ENCODE measurements at regions not wholly inside any gene's neighbourhood (a gene's known extent, or its start where the extent isn't known, plus 50 kb on each side); places are given as distances from the start of the nearest gene placed in this dataset.

DNA sequence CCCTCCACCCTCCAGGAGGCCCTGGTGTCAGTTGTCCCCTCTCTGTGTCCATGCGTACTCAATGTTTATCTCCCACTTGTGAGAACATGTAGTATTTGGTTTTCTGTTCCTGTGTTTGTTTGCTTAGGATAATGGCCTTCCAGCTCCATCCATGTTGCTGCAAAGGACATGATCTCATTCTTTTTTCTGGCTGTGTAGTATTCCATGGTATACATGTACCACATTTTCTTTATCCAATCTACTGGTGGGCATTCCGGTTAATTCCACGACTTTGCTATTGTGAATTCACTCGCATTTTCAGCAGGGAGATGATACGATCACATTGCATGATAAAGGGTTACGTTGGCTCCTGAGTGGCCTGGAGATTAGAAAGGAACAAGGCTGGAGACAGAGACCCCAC is 286.2 kb downstream of the FOXL1 start:
- no peak for TF ChIP-seq EZH2phosphoT487 (IDR thresholded peaks at IDR 0.05; ENCODE audit: low read depth)
- TF ChIP-seq, protein P1, sequence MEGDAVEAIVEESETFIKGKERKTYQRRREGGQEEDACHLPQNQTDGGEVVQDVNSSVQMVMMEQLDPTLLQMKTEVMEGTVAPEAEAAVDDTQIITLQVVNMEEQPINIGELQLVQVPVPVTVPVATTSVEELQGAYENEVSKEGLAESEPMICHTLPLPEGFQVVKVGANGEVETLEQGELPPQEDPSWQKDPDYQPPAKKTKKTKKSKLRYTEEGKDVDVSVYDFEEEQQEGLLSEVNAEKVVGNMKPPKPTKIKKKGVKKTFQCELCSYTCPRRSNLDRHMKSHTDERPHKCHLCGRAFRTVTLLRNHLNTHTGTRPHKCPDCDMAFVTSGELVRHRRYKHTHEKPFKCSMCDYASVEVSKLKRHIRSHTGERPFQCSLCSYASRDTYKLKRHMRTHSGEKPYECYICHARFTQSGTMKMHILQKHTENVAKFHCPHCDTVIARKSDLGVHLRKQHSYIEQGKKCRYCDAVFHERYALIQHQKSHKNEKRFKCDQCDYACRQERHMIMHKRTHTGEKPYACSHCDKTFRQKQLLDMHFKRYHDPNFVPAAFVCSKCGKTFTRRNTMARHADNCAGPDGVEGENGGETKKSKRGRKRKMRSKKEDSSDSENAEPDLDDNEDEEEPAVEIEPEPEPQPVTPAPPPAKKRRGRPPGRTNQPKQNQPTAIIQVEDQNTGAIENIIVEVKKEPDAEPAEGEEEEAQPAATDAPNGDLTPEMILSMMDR (IDR thresholded peaks at IDR 0.05; ENCODE audit: low read depth, low read length): no peak
- Histone ChIP-seq H2AFZ (ENCODE audit: low read depth, low read length) (no peak overlapping the region), H4K20me1 (ENCODE audit: insufficient read depth, low read length) (no peaks in the 10 kb centered on the region), H3K27me3 (ENCODE audit: low read depth, low read length) (no peaks in the 10 kb centered on the region), H3K4me1 (ENCODE audit: low read length) (no peaks in the 10 kb centered on the region), H3K27ac (ENCODE audit: low read length) (no peak overlapping the region), H3K9ac (ENCODE audit: low read length) (no peak overlapping the region), H3K36me3 (replicated peaks; ENCODE audit: low read depth, low read length) (no peaks in the 10 kb centered on the region), H3K4me3 (ENCODE audit: low read length) (no peak overlapping the region), H3K4me2 (ENCODE audit: low read length) (no peak overlapping the region), H3K79me2 (ENCODE audit: low read length) (no peaks in the 10 kb centered on the region), H3K9me3 (ENCODE audit: insufficient read depth, low read length) (no peaks in the 10 kb centered on the region)

DNA sequence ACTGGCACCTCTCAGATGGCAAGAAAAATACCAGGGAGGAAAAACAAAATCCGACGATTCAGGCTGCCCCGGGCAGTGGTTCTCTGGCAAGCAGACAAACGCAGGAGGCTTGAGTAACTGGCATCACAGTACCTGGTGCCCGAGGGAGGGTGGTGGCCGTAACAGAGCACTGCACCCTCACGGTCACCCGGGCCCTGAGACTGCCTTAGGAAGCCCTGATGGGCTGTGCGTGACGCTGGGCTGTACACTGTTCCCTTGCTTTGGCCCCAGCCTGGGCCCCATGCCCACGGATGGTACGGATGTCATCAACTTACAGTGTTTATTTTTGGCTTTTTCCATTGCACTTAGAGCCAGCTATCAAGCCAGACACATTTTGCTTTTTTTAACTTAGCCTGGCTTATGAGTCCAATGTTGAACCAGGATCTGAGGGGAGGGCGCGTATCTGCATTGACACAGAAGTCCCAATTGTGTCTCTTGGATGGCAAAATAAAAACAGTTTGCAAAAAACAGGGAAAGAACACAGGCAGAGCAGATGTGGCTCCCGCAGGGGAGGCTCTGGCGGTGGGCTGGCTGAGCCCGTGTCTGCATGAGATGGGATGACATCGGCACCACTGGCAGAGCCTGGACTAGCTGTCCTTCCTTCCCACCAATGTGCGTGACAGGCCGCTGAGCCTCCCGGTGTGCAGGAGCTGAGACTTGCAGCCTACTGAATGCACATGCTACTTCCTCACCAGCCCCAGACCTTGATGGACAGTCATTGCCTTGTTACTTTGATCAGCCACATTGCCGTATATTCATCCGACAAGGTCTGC is 287.7 kb downstream of the FOXL1 start:
- H3K27ac ChIP-seq (ENCODE audit: low read length): no peak overlapping the region
- no peaks in the 10 kb centered on the region for H3K36me3 ChIP-seq (replicated peaks; ENCODE audit: low read depth, low read length)
- no peak overlapping the region for H2AFZ ChIP-seq (ENCODE audit: low read depth, low read length)
- H3K4me3 ChIP-seq (ENCODE audit: low read length): no peak overlapping the region
- no peaks in the 10 kb centered on the region for H4K20me1 ChIP-seq (ENCODE audit: insufficient read depth, low read length)
- H3K9ac ChIP-seq (ENCODE audit: low read length): no peak overlapping the region
- no peaks in the 10 kb centered on the region for H3K79me2 ChIP-seq (ENCODE audit: low read length)
- no peaks in the 10 kb centered on the region for H3K27me3 ChIP-seq (ENCODE audit: low read depth, low read length)
- no peaks in the 10 kb centered on the region for H3K9me3 ChIP-seq (ENCODE audit: insufficient read depth, low read length)
- TF ChIP-seq EZH2phosphoT487 (IDR thresholded peaks at IDR 0.05; ENCODE audit: low read depth): no peak
- TF ChIP-seq, protein P1 (IDR thresholded peaks at IDR 0.05; ENCODE audit: low read depth, low read length): no peak
- no peak overlapping the region for H3K4me2 ChIP-seq (ENCODE audit: low read length)
- no peaks in the 10 kb centered on the region for H3K4me1 ChIP-seq (ENCODE audit: low read length)

DNA sequence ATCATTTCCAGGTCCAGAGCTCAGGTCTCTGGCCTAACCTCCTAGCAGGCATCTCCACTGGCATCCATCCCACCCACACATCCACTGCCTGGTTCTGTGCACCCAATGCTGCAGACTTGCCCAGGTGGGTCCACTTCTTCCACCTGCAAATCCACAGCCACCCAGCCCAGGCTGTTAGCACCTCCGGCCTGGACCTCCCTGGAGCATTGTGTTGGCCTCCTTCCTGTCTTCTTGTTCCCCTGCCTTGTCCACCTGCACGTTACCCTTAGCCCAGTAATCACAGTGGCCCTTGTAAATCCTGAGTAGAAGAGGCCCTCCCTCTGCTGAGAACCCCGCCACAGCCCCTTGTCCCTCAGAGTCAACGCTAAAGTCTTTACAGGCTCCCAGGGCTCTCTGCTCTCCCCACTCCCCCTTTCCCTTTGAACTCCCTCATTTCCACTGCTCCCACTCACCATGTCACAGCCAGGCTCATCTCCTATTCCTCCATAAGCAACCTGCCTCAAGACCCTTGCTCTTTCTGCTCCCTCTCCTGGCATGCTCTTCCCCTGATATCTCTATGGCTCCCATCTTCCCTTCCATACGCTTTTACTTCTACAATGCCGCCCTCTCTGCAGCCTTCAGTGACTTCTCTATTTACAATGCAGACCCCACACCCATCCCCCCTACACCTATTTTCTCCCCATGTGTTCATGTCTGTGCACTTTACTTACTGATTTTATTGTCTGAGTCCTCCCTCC is 288.8 kb downstream of the FOXL1 start:
- Histone ChIP-seq H3K4me1 (ENCODE audit: low read length) (no peaks in the 10 kb centered on the region), H3K79me2 (ENCODE audit: low read length) (no peaks in the 10 kb centered on the region), H3K27ac (ENCODE audit: low read length) (no peak overlapping the region), H3K27me3 (ENCODE audit: low read depth, low read length) (no peaks in the 10 kb centered on the region), H3K9me3 (ENCODE audit: insufficient read depth, low read length) (no peaks in the 10 kb centered on the region), H2AFZ (ENCODE audit: low read depth, low read length) (no peak overlapping the region), H4K20me1 (ENCODE audit: insufficient read depth, low read length) (no peaks in the 10 kb centered on the region), H3K9ac (ENCODE audit: low read length) (no peak overlapping the region), H3K36me3 (replicated peaks; ENCODE audit: low read depth, low read length) (no peaks in the 10 kb centered on the region), H3K4me2 (ENCODE audit: low read length) (no peak overlapping the region), H3K4me3 (ENCODE audit: low read length) (no peak overlapping the region)
- TF ChIP-seq, protein P1 (IDR thresholded peaks at IDR 0.05; ENCODE audit: low read depth, low read length): no peak
- TF ChIP-seq EZH2phosphoT487 (IDR thresholded peaks at IDR 0.05; ENCODE audit: low read depth): no peak

DNA sequence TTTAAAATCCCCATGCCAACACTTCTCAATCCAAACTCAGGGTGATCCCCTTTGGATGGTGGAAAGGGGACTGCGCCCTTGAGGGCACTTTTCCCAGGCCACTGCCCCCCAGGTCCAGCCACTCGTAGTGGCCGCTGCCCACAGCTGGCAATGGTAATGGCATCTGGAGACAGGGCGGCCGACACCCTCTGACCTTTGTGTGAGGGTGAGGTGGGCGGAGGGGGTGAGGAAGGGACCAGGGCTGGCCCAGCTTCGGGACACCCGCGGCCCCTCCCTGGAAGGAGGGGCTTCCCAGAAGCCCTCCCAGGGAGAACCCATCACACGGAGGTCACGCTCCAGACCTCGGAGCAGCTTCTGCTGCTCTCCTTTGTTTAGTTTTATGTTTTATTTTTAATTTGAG is 289.7 kb downstream of the FOXL1 start:
- Histone ChIP-seq H3K27ac (ENCODE audit: low read length) (no peak overlapping the region), H2AFZ (ENCODE audit: low read depth, low read length) (no peak overlapping the region), H3K27me3 (ENCODE audit: low read depth, low read length) (no peaks in the 10 kb centered on the region), H3K9me3 (ENCODE audit: insufficient read depth, low read length) (no peaks in the 10 kb centered on the region), H3K4me1 (ENCODE audit: low read length) (no peaks in the 10 kb centered on the region), H3K9ac (ENCODE audit: low read length) (no peak overlapping the region), H3K4me3 (ENCODE audit: low read length) (no peak overlapping the region), H4K20me1 (ENCODE audit: insufficient read depth, low read length) (no peaks in the 10 kb centered on the region), H3K79me2 (ENCODE audit: low read length) (no peaks in the 10 kb centered on the region), H3K4me2 (ENCODE audit: low read length) (no peak overlapping the region), H3K36me3 (replicated peaks; ENCODE audit: low read depth, low read length) (no peaks in the 10 kb centered on the region)
- TF ChIP-seq, protein P1 (IDR thresholded peaks at IDR 0.05; ENCODE audit: low read depth, low read length): no peak
- no peak for TF ChIP-seq EZH2phosphoT487 (IDR thresholded peaks at IDR 0.05; ENCODE audit: low read depth)
